T-helper 2 cell treated with Interferon-gamma antibody and Interleukin-4, amounts not matched to agents 100 ng/mL and 5 ng/mL, for 36 hours (primary cell): ENCODE measurements at regions not wholly inside any gene's neighbourhood (a gene's known extent, or its start where the extent isn't known, plus 50 kb on each side); places are given as distances from the start of the nearest gene placed in this dataset.

Experiments used
- intact Hi-C: fragments of 100-400 bp; cut with micrococcal nuclease; formaldehyde crosslinking; loops from one replicate; pipeline ENCODE4 v1.15.1; 2023

GRCh38 chr11:43602670-43603069 lies 77.9 kb upstream of the HSD17B12 start:
- intact Hi-C loops = no loop called here

GRCh38 chr11:43614214-43614613 lies 66.3 kb upstream of the HSD17B12 start:
- intact Hi-C loops = no loop called here

- intact Hi-C loops = no loop called here
Measured at GRCh38 chr11:43619863-43620505, 60.6 kb upstream of the HSD17B12 start.

GRCh38 chr11:43626798-43627197 lies 53.7 kb upstream of the HSD17B12 start:
- intact Hi-C loops = no loop called here
